Left hindlimb (tissue), 1 donor: ENCODE measurements at regions not wholly inside any gene's neighbourhood (a gene's known extent, or its start where the extent isn't known, plus 50 kb on each side); places are given as distances from the start of the nearest gene placed in this dataset.
"Not testable (repeated sequence)": the region's sequence is repeated elsewhere in the genome, so short reads cannot be mapped to it uniquely, and the experiment has no call there.

ENCODE experiments used
- DNase-seq: peaks from one replicate; pipeline ENCODE4 v3.0.0-alpha.2; 2018

DNA sequence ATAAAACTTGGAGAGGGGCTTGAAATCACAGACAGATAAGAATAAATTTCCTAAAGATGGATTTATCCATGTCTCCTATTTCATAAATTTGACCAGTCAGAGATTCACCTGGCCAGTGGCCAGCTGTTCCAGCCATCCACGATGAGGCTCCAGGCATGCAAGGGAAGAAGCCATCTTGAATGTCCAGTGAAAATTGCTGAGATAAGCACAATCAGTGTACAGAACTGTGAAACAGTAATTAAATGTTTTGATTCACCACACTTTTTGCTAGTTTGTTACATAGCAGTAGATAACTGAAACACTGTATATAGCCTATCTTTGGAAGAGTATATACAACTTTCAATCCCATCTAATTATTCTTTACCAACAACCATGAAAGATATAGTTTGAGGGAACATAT lies 163.5 kb downstream of the HINT1 start:
- DNase-seq, result no peak

DNA sequence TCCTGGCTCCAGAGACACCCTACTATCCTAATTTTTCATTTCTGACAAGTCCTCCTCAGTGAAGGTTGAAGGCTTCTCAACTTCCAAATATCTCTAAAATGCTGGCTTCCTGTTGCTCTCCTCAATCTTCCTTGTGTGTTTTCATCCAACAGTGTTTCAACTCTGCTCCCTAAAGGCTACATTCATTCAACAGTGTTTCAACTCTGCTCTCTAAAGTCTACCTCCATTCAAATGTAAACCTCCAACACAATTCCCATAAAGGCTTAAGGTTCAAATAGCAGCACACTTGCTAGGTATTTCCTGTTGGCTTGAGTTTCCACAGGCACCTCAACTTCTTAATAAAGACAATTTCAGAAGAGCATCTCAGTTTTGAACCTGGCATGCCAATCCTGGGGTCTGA lies 164.8 kb downstream of the HINT1 start:
- no peak for DNase-seq

- DNase-seq, result not testable (repeated sequence)
Observed at GRCh38 chr5:130996720-130997119, 168.3 kb downstream of the HINT1 start.

DNA sequence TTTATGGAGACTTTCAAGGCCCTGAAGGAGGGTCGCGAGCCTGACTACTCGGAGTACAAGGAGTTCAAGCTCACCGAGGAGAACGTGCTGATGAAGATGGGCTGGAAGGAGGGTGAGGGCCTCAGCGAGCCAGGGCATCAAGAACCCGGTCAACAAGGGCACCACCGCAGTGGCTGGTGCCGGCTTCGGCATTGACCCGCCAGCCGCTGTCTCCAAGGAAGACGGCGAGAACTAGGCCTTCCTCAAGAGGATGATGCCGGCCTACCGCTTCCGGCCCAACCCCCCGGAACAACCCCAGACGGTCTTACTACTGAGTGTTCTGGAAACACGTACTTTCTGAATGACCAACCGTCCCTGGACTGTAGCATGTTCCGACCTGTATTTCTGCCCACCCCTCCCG lies 169.2 kb downstream of the HINT1 start:
- no peak for DNase-seq

GRCh38 chr5:130995254-130995515 lies 169.9 kb downstream of the HINT1 start:
- DNase-seq, result no peak

DNA sequence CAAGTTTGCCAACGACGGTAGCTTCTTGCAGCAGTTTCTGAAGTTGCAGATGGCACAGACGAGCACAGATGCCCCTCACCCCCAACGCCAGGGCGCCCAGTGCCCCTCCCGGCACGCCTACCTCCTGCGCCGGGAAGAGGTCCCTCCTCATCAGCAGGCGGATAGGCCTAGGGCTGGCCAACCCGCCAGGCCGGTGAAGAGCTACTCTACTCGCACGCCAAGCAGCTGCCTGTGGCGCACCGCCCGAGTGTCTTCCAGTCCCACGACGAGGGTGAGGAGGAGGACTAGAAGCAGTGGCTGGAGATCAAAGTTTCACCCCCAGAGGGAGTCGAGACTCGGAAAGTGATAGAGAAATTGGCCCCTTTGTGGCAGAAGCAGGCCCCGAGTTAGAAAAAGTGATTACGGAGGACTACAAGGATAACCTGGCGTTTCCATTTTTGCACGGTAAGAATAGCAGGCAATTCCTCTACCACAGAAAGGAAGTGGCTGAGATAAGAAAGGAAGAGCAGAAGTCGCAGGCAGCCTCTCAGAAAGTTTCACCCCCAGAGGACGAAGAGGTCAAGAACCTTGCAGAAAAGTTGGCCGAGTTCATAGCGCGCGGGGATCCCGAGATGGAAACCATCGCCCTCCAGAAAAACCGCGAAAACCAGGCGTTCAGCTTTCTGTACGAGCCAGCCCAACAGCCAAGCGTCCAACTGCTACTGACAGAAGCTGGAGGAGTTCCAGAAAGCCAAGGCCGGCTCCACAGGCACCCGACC lies 170.4 kb downstream of the HINT1 start:
- no peak for DNase-seq

DNA sequence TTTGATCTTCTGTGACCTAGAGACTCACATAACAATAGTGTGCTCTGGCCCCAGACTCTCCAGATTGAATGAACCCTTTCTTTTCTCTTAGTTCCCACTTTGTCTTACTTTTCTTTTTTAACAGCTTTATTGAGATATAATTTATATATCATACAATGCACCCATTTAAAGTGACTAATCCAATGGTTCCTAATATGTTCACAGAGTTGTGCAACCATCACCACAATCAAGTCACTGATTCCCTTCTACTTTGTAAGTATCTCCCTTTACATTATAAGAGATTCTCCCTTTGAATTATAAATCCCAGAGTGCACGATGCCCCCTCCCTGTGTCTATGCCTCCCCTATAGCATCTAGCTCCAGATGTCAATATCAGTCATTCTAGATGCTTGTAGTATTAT lies 172.4 kb downstream of the HINT1 start:
- DNase-seq, result no peak

DNA sequence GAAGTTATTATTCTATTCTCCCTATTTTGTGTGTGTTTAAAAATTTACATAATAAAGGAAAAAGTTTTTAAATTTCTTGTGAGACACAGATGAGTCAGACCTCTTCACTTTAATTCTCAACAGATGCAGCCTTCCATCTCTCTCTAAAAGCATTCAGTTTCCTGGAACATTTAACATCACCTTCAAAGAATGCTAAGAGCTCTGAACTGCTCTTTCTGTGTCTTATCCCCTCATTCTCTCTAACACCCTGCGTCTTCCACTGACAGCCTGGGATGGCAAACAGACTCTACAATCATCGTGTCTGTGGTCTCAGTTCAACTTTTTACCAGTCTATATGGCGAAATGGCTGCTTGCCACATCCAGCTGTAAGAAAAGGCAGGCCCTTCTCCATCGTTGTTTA lies 173.0 kb downstream of the HINT1 start:
- DNase-seq, result no peak

- no peak for DNase-seq
Observed at GRCh38 chr5:130985776-130986175, 179.3 kb downstream of the HINT1 start.

DNA sequence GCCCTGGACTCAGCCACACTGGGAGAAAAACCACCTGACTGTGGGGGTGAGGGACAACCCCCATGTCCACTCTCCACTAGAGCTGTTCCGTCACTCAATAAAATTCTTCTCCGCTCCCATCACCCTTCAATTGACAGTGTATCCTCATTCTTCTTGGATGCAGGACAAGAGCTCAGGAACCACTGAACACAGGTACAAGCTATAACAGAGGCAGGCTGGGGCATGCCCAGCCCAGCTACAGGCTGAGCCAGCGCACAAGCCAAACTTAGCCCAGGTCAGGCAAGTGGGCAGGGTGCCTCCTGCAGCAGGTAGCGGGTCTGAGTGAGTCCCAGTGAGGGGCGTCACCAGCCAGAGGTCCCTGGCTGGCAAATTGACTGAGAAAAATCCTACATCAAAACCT lies 183.4 kb downstream of the HINT1 start:
- DNase-seq, result no peak

DNA sequence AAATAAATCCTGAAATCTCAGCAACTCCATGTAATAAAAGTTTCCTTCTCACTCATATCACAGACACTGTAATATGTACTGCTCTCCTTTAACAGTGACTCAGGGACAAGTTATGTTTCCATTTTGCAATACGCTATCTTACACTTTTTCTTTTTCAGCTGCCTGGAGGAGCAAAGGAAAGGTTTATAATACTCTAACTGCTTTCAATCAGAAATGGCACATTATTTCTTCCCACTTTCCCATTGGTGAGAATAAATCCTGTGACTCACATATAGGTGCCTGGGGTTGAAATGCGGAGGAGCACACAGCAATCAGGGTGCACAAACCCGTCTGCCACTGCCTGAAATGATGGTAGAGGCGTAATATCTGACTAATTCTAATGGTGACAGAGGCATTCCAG lies 186.6 kb downstream of the HINT1 start:
- no peak for DNase-seq

DNA sequence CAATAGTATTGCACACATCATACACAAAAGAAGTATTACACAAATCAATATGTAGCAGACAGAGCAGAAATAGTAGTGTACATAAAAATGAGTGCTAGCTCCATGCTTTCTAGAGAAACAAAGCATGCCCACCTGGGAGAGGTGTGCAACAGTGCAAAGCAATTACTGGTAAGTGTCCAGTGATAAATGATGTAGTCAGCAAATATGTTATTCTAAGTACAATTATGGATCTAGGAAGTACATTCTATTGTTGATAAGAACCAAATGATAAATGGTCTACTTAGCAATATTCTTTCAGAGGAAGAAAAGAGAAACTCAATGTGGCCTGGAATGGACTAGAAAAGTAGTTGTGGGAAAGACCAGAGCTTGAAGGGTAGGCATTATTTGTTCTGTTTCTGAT lies 188.6 kb downstream of the HINT1 start:
- no peak for DNase-seq

GRCh38 chr5:130975847-130976246 lies 189.2 kb downstream of the HINT1 start:
- no peak for DNase-seq

GRCh38 chr5:130975299-130975698 lies 189.8 kb downstream of the HINT1 start:
- DNase-seq, result no peak

DNA sequence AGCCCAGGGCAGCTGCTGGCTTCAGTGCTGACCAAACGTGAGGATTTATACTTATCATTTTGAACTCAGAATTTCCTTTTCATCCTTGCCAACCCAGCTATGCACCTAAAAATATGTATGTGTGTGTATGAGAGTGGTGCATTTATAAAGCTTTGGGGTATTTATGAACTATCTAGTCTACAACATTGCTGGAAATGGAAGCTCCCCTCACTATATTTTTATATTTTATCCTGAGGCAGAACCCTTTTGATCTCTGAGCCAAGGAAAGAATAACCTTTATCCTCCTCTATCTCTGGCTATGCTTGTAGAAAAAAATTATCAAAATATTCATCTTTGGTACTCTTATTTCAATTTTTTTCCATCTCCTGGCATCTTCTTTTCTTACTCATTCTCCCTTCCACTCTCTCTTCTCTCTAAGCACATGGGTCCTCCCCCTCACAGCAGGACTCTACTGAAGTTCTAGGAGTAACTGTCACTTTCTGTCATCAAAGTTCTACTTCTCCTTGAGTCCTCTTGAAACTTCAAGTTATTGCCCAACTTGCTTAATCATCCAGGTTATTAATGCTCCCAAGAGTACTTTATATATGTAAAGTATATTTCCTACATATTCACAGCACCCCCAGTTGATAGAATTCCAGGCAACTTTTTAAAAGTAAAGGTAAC lies 190.9 kb downstream of the HINT1 start:
- no peak for DNase-seq

- DNase-seq, result no peak
Observed at GRCh38 chr5:130966990-130967525, 198.0 kb downstream of the HINT1 start.

- no peak for DNase-seq
Observed at GRCh38 chr5:130965920-130966319, 199.1 kb downstream of the HINT1 start.

- DNase-seq, result no peak
Observed at GRCh38 chr5:130965360-130965759, 199.7 kb downstream of the HINT1 start.

DNA sequence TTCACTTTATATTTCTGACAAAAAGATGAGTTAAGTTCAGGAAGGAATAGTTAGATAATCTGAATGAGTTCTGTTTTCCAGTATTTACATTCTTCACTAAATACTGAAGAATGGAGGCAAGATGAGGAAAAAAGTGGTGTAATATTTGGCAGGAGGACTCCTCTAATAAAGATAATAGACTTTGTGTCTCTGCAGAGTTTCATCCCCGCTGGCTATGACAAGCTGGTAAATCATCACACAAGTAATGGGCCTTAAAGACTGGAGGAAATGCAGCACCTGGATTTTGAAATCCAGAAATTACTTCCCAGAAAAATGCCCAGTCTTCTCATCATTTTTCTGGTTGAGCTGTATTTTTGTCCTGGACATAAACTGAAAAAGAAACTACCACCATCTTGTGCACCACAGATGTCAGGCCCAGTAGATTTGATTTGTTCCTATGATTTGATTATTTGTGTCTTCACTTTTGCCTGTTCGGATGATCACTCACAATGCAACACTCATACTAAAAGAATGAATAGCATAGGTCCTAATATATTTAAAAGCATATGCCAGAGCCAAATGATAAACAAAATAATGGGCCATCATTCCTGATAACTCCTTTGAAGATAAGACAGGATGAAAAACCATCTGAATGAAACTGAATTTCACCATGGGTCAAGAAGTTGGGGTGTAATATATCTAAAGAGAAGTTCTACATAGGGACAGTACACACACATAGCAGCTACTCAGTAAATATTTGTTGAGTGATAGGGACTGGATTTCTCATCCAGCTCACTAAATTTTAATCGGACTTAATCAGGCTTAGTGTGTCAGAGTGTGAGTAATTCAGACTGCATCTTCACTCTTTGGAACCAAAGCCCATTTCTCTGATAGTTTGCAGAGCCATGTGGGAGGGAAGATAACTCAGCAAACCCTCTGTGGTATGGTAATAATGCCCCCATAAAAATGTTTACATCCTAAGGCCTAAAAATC lies 200.5 kb downstream of the HINT1 start:
- DNase-seq, result no peak

GRCh38 chr5:130963798-130964197 lies 201.3 kb downstream of the HINT1 start:
- no peak for DNase-seq

DNA sequence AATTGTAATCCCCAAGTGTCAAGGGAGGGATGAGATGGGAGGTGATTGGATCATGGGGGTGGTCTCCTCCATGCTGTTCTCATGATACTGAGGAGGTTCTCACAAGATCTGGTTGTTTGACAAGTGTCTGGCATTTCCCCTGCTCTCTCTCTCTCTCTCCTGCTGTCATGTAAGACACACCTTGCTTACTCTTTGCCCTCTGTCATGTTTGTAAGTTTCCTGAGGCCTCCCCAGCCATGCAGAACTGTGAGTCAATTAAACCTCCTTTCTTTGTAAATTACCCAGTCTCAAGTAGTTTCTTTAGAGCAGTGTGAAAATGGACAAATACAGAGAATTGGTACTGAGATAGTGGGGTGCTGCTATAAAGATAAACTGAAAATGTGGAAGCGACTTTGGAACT lies 207.9 kb downstream of the HINT1 start:
- no peak for DNase-seq

GRCh38 chr5:130955041-130955440 lies 210.0 kb downstream of the HINT1 start:
- no peak for DNase-seq

DNA sequence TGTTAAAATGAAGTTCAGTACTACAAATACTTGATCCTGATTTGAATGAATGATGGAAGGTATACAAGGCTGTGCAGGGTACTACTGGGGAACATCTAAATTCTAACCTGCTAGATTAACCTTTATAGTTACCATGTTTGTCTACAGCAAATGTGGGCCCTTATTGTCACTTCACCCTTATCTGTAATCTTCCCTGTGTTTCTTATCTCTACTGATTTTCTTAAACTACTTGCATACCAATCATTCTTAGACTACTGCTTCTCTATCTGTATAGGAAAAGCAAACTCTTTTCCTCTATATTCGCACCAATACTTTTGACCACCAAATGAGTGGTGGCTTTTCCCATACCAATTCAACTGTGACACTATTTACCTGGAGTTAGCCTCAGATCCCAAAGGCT lies 210.7 kb downstream of the HINT1 start:
- no peak for DNase-seq

DNA sequence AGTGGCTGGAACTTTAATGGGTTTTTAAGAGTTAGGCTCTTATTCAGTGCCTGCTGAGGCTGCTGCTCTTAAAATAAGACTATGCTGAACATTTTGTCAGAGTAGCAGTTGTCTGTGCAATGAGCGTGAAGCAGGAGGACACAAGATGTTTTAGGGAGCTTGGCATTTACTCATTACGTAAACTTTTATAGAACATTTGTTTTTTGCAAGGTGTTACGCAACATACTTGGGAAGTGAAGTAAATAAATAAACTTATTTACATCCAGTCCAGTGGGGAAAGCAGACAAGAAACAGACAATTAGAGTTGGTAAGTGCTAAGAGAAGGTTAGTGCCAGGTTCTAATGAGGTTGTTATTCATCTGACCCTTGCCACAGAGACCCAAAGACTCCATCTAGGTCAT lies 226.0 kb downstream of the HINT1 start:
- DNase-seq, result no peak
